CD1c-positive myeloid dendritic cell (primary cell): ENCODE measurements at regions not wholly inside any gene's neighbourhood (a gene's known extent, or its start where the extent isn't known, plus 50 kb on each side); places are given as distances from the start of the nearest gene placed in this dataset.
"Not testable (repeated sequence)": the region's sequence is repeated elsewhere in the genome, so short reads cannot be mapped to it uniquely, and the experiment has no call there.

Experiments used
- DNase-seq: peaks from one replicate; pipeline ENCODE4 v3.0.0-alpha.2; 2016; ENCODE audit errors: extremely low spot score

GRCh38 chr10:90118567-90118966 lies 417.2 kb downstream of the KIF20B start:
- not testable (repeated sequence) for DNase-seq

GRCh38 chr10:90119631-90120280 lies 418.4 kb downstream of the KIF20B start:
- DNase-seq = not testable (repeated sequence)

- no peak for DNase-seq
These were observed 424.3 kb downstream of the KIF20B start for GRCh38 chr10:90125456-90126255.

GRCh38 chr10:90126256-90126595 lies 424.8 kb downstream of the KIF20B start:
- no peak for DNase-seq

- DNase-seq = no peak
These were observed 429.1 kb downstream of the KIF20B start for GRCh38 chr10:90130321-90131086.

GRCh38 chr10:90133606-90134005 lies 432.2 kb downstream of the KIF20B start:
- no peak for DNase-seq

- no peak for DNase-seq
These were observed 435.4 kb downstream of the KIF20B start for GRCh38 chr10:90136731-90137316.

DNA sequence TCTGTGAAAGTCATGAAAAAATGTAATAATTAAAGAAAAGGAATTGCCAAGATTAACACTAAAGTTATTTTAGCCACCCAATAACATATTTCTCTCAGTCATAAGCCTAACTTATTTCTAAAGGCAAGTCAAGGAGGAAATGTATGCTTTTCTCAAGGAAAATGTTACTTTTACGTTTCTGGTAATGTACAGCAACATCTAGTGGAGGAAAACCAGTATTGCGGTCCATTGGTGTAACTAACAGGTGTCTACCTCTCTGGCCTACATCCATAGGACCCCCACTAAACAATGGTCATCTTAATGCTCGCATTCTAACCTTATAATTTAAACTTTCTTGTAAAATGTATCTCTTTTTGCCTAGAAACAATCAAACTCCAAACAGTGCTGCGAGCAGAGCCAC lies 437.5 kb downstream of the KIF20B start:
- DNase-seq = peak; percentile 8

DNA sequence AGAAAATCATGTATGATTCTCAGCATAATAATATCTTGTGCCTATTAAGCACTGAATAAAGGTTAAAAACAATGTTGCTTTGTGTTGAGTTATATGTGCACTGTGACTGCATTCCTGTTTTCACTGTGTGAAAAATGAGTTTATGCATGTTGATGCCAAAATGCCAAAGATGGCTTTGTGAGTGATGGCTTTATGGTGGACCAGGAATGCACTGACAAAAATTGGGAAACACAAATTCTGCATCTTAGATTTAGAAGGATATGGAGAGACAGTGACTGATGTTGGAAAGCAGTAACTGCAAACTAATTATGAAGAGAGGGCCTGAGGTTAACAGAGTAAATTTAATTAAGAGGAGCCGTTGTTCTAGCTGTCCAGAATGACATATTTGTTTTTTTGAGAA lies 440.4 kb downstream of the KIF20B start:
- DNase-seq = no peak

DNA sequence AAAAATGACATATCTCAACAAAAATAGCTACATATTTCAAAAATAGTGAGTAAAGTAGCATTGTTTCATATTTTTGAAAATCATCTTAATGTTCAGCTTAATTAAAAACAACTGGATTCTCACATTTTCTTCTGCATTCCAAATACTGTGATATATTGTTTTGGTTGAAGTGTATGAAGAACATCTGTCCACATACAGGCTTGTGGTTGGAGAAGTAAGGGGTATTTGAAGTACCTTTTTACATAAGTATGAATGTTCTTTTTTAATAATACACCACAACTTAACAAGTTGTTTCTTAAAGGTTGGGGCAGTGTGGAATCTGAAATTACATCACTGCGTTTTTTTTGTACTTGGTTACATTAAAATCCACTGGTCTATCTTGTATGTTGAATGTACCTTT lies 442.5 kb downstream of the KIF20B start:
- DNase-seq = no peak

DNA sequence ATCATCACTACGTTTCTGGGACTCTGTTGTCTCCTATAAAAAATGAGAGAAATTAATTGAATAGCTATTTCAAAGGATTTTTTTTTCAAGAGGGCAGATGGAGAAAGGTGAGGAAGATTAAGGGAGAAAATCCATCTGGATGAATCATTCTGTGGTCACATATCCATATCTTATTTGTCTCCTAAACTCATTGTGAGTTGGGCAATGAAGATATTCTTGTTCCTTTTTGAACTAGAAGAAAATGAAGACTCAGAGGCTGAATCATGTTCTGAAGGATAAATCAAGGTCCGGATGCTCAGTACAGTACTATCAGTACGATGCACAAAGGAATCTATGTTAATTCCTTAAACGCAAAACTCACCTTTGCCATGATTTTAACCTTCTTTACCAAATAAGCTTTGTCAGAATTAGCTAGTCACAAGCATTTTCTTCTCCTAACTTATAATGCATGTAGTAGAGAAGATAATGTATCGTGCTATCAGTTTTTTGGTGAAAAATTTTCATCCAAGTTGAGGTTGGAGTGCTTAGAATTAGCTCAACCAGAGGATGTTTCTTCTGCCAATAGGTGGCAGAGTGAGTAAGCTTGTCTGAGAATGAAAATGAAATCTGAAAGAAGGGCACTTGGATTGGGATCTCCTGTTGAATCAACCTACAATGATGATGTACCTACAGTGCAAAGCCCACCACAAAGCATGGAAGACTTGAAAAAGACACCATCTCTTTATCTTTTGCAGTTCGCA lies 446.9 kb downstream of the KIF20B start:
- no peak for DNase-seq

DNA sequence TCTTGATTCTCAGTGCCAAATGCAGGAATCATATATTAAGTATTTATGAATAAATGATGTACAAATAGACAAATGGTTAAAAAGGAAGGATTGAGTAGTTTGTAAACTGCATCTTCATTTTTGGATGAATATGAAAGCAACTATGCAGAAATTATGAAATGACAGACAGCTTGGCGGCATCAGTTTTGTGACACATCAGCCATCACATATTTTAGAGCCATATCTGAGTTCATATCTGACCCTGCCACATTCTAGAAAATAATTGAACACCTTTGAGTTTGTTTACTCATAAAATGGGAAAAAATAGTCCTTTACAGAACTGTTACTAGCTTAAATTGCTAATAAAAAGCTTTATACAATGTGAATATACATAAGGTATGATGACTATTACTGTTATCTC lies 448.2 kb downstream of the KIF20B start:
- DNase-seq = no peak

DNA sequence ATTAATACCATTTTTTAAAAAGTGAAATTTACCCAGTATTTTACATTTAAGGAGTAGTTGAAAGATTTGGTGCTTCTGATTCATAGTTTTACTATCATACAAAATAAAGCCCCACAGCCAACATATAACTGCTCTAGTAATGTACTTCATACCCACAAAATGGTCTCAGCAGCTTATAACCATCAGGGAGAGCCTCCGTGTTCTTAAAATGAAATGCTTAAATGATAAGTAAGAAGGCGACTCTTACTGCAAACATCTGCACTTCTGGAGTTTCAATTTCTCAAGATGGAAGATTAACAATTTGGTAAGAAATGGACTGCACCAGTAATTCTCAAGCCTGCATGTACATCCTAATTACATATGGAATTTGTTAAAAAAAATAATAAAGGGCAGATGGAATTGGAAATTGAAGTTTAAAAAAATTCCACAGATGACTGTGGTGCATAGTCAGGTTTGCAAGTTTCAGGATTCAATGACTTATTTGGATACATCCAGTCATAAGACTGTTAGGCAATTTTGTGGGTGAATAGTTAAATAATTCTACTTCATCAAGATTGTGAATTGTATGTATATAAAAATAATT lies 461.0 kb downstream of the KIF20B start:
- no peak for DNase-seq

DNA sequence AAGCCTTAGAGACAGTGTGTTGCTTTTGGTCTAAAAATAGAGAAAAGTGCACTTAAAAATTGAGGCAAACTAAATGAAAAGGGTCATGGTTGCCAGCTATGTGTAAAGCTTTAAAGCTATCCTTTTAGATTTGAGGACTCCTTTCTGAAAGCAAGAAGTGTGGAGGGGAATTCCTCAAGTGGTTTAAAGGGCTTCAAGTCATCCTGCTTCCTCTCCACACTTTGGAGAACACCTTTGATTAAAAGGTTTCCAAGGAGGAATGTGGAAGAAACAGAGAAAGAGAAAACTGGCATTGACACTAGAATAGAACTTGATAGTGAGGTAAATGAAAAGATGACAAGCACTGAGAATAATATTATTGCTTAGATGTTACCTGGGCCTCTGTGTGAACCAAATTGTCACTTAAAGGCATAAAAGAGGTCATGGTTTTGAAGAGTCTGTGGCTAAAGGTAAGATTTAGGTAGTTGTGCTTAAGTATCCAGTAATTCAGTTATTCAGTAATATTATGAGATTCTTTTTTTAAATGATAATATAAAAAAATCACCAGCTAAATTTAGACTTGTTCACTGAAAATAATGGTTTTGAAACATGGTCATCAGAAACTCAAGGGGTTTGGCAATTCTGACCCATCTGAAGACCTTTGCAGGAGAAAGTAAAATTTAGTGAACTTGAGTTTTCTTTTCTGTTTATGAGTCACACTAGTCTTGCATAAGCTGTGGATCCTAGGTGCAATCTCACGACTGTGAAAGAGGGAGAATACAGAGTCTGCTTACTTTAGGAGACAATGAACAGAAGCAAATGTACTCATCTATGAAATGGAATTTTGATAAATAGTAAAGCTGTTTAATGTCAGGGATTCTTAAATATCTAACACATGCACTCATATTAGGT lies 466.0 kb downstream of the KIF20B start:
- no peak for DNase-seq

- no peak for DNase-seq
These were observed 466.9 kb downstream of the KIF20B start for GRCh38 chr10:90168244-90168643.

DNA sequence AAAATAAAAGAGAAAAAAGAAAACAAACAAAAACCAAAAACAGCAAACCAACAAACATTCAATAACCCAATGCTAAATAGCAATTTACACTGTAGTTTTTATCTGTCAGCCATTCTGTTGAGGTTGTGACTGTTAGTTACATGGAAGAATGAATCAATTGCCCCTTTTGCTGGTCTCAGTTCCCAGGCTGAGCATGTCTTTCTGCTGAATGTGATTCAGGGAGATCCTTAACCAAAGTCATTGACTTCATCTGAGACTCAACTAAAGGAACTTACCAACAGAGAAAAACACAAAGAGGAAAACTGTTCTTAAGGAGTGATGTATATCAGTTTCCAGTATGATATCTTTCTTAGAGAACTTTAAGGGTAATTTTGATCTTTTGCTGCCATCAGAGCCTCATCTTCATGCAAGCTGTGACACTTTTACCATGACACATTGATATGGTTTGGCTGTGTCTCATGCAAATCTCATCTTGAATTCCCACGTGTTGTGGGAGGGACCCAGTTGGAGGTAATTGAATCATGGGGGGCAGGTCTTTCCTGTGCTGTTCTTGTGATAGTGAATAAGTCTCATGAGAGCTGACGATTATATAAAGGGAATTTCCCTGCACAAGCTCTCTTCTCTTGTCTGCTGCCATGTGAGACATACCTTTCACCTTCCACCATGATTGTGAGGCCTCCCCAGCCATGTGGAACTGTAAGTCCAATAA lies 469.8 kb downstream of the KIF20B start:
- DNase-seq = no peak

DNA sequence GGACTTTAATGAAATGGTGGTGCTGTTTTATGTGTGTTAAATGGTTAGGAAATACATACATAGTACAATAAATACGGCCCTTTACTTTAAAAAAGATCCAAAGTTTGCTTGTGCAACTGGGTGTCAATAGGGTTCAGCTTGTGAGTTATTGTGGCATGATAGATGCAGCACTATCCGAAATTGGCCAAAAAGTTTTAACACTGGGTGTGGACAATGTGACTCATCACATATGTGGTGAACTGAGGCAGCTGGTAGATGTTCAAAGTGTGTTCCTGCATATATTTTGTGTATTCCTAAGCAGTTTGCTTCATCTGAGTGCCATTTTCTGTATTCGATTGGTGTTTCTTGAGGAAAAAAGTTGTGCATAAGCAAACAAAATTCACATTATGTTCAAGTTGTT lies 473.1 kb downstream of the KIF20B start:
- no peak for DNase-seq

- DNase-seq = no peak
These were observed 473.8 kb downstream of the KIF20B start for GRCh38 chr10:90175161-90175681.

DNA sequence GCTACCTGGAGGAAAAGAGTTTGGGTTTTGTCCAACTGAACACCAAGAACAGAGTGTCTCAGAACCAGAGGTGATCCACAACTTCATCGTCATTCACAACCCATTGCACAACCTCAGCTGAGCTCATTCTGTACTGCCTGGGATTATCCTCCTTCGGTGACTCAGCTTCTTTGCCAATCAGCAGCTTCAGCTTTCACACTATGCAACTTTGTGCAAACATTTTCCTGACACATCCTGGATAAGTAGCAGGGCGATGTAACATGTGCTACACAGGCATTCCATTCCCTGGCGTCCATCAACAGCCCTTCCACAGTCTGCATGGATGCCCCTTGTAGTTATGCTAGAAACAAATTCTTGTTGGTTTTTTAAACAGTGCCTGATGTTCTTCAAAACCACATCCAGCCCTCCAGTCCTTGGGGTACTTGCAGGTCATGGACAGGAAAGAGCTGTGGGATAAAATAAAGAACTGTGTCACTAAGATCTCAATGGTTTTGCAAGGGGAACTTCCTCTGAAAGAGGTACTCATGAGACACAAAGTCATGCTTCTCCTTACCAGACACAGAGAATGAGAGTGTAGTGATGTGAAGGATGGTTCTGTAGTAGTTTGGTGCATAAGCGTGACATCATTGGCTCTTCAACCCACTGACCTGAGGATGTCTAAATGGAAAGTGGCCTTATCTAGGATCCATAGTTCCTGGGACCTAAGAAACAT lies 478.5 kb downstream of the KIF20B start:
- DNase-seq = peak; percentile 5
